Loucy (cell line): ENCODE measurements at regions not wholly inside any gene's neighbourhood (a gene's known extent, or its start where the extent isn't known, plus 50 kb on each side); places are given as distances from the start of the nearest gene placed in this dataset.

Source experiments
- CTCF ChIP-seq: fragments of 200-600 bp; sonication (generic); conservative IDR thresholded peaks from 2 replicates; pipeline ENCODE4 v1.5.1; 2014; ENCODE audit warnings: mild to moderate bottlenecking, antibody characterized with exemption, low read length
- EZH2phosphoT487 ChIP-seq: fragments of 200-600 bp; IDR thresholded peaks from 2 replicates; pipeline ENCODE4 v1.6.1; 2018; ENCODE audit warnings: antibody characterized with exemption, mild to moderate bottlenecking, moderate library complexity, borderline replicate concordance

GRCh38 chr1:199044191-199044590 is 405.4 kb downstream of the PTPRC start:
- TF ChIP-seq EZH2phosphoT487 (no peak), CTCF (no peak)
